Liver (tissue), 3 donors: ENCODE measurements at regions not wholly inside any gene's neighbourhood (a gene's known extent, or its start where the extent isn't known, plus 50 kb on each side); places are given as distances from the start of the nearest gene placed in this dataset.
"Not testable (repeated sequence)": the region's sequence is repeated elsewhere in the genome, so short reads cannot be mapped to it uniquely, and the experiment has no call there.

ENCODE experiments used
- CTCF ChIP-seq: fragments of 150-350 bp; IDR thresholded peaks from 2 replicates; pipeline ENCODE4 v1.5.1; 2017; ENCODE audit warnings: improper control_type of control experiment, low read depth, low read length; ENCODE audit not compliant: missing input control
- EGR1 ChIP-seq, 2 donors: IDR thresholded peaks; 2 replicates each; pipeline ENCODE4 v1.6.1; 2016 to 2018; ENCODE audit warnings: antibody characterized with exemption in 2 of 2, low read depth in 2 of 2
- JUND ChIP-seq, 2 donors: IDR thresholded peaks; 2 replicates each; pipeline ENCODE4 v1.6.1; 2016; ENCODE audit warnings: antibody characterized with exemption in 2 of 2
- TF ChIP-seq, protein P1 (sequence below): IDR thresholded peaks from 2 replicates; pipeline ENCODE4 v1.6.1; 2016; ENCODE audit warnings: antibody characterized with exemption, mild to moderate bottlenecking
- donor health status: healthy.
- donor health status: healthy.

GRCh38 chr22:27324908-27325307 is 476.6 kb downstream of the MN1 start:
- not testable (repeated sequence) for TF ChIP-seq JUND (IDR thresholded peaks at IDR 0.05); CTCF; EGR1 (IDR thresholded peaks at IDR 0.05; ENCODE audit: low read depth in 2 of 2)
- TF ChIP-seq, protein P1, sequence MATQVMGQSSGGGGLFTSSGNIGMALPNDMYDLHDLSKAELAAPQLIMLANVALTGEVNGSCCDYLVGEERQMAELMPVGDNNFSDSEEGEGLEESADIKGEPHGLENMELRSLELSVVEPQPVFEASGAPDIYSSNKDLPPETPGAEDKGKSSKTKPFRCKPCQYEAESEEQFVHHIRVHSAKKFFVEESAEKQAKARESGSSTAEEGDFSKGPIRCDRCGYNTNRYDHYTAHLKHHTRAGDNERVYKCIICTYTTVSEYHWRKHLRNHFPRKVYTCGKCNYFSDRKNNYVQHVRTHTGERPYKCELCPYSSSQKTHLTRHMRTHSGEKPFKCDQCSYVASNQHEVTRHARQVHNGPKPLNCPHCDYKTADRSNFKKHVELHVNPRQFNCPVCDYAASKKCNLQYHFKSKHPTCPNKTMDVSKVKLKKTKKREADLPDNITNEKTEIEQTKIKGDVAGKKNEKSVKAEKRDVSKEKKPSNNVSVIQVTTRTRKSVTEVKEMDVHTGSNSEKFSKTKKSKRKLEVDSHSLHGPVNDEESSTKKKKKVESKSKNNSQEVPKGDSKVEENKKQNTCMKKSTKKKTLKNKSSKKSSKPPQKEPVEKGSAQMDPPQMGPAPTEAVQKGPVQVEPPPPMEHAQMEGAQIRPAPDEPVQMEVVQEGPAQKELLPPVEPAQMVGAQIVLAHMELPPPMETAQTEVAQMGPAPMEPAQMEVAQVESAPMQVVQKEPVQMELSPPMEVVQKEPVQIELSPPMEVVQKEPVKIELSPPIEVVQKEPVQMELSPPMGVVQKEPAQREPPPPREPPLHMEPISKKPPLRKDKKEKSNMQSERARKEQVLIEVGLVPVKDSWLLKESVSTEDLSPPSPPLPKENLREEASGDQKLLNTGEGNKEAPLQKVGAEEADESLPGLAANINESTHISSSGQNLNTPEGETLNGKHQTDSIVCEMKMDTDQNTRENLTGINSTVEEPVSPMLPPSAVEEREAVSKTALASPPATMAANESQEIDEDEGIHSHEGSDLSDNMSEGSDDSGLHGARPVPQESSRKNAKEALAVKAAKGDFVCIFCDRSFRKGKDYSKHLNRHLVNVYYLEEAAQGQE, result not testable (repeated sequence)
